PC-3 (cell line): ENCODE measurements at regions not wholly inside any gene's neighbourhood (a gene's known extent, or its start where the extent isn't known, plus 50 kb on each side); places are given as distances from the start of the nearest gene placed in this dataset.

Experiments used
- CTCF ChIP-seq: fragments of 300-600 bp; sonication (generic); conservative IDR thresholded peaks from 2 replicates; pipeline ENCODE4 v1.5.1; 2017; ENCODE audit warnings: antibody characterized with exemption, low read depth, mild to moderate bottlenecking, low read length
- EZH2 ChIP-seq: fragments of 300-600 bp; sonication (generic); IDR thresholded peaks from one replicate; pipeline ENCODE4 v1.6.1; 2017; ENCODE audit warnings: antibody characterized with exemption, mild to moderate bottlenecking, low read length; ENCODE audit not compliant: unreplicated experiment
- EZH2phosphoT487 ChIP-seq: fragments of 300-600 bp; sonication (generic); IDR thresholded peaks from 2 replicates; pipeline ENCODE4 v1.6.1; 2018; ENCODE audit warnings: mild to moderate bottlenecking, antibody characterized with exemption, low read length, borderline replicate concordance

GRCh38 chrX:10031746-10032145, 64.6 kb downstream of the CLDN34 start:
- no peak for TF ChIP-seq EZH2phosphoT487
- TF ChIP-seq CTCF, result no peak
- no peak for TF ChIP-seq EZH2
